ENCODE measurements at regions not wholly inside any gene's neighbourhood (a gene's known extent, or its start where the extent isn't known, plus 50 kb on each side); places are given as distances from the start of the nearest gene placed in this dataset.

GRCh38 chr3:70568626-70569025 lies 256.2 kb upstream of the MDFIC2 start:
- Histone ChIP-seq H2AFZ (ENCODE audit: low read length) (no peak overlapping the region), H3K9ac (ENCODE audit: low read length) (no peak overlapping the region), H3K9me2 (ENCODE audit: low read depth, low read length) (no peaks in the 10 kb centered on the region), H3K27me3 (ENCODE audit: insufficient read depth, low read length) (no peaks in the 10 kb centered on the region), H3K27ac (ENCODE audit: low read depth, low read length, poor library complexity, severe bottlenecking) (no peak overlapping the region), H3F3A (ENCODE audit: insufficient read depth, low read length) (no peaks in the 10 kb centered on the region), H3K79me2 (ENCODE audit: insufficient read depth, low read length) (no peaks in the 10 kb centered on the region), H3K4me3 (ENCODE audit: low read depth, low read length, poor library complexity, severe bottlenecking) (no peak overlapping the region), H3K4me1 (ENCODE audit: insufficient read depth, low read length, severe bottlenecking) (no peaks in the 10 kb centered on the region), H3K4me2 (ENCODE audit: low read length) (no peak overlapping the region), H3K9me3 (ENCODE audit: low read length) (no peaks in the 10 kb centered on the region), H4K20me1 (ENCODE audit: insufficient read depth, low read length) (no peaks in the 10 kb centered on the region), H3K36me3 (ENCODE audit: insufficient read depth, low read length) (no peaks in the 10 kb centered on the region)
- TF ChIP-seq EZH2 (IDR thresholded peaks at IDR 0.05; ENCODE audit: borderline replicate concordance, low read length): no peak
- no peak for TF ChIP-seq CTCF (IDR thresholded peaks at IDR 0.05; ENCODE audit: low read length)

GRCh38 chr3:70565861-70566260 lies 253.4 kb upstream of the MDFIC2 start:
- H3K79me2 ChIP-seq (ENCODE audit: insufficient read depth, low read length): no peaks in the 10 kb centered on the region
- TF ChIP-seq EZH2 (IDR thresholded peaks at IDR 0.05; ENCODE audit: borderline replicate concordance, low read length) (no peak), CTCF (IDR thresholded peaks at IDR 0.05; ENCODE audit: low read length) (no peak)
- no peaks in the 10 kb centered on the region for H3F3A ChIP-seq (ENCODE audit: insufficient read depth, low read length)
- H3K9ac ChIP-seq (ENCODE audit: low read length): no peak overlapping the region
- no peaks in the 10 kb centered on the region for H3K9me2 ChIP-seq (ENCODE audit: low read depth, low read length)
- no peak overlapping the region for H3K4me3 ChIP-seq (ENCODE audit: low read depth, low read length, poor library complexity, severe bottlenecking)
- H3K27me3 ChIP-seq (ENCODE audit: insufficient read depth, low read length): no peaks in the 10 kb centered on the region
- H3K4me2 ChIP-seq (ENCODE audit: low read length): no peak overlapping the region
- no peak overlapping the region for H3K27ac ChIP-seq (ENCODE audit: low read depth, low read length, poor library complexity, severe bottlenecking)
- H3K9me3 ChIP-seq (ENCODE audit: low read length): no peaks in the 10 kb centered on the region
- H4K20me1 ChIP-seq (ENCODE audit: insufficient read depth, low read length): no peaks in the 10 kb centered on the region
- H3K36me3 ChIP-seq (ENCODE audit: insufficient read depth, low read length): no peaks in the 10 kb centered on the region
- H3K4me1 ChIP-seq (ENCODE audit: insufficient read depth, low read length, severe bottlenecking): no peaks in the 10 kb centered on the region
- H2AFZ ChIP-seq (ENCODE audit: low read length): no peak overlapping the region

- H3K9ac ChIP-seq (ENCODE audit: low read length): no peak overlapping the region
- H3K4me3 ChIP-seq (ENCODE audit: low read depth, low read length, poor library complexity, severe bottlenecking): no peak overlapping the region
- H3F3A ChIP-seq (ENCODE audit: insufficient read depth, low read length): no peaks in the 10 kb centered on the region
- H3K4me2 ChIP-seq (ENCODE audit: low read length): no peak overlapping the region
- H2AFZ ChIP-seq (ENCODE audit: low read length): no peak overlapping the region
- H4K20me1 ChIP-seq (ENCODE audit: insufficient read depth, low read length): no peaks in the 10 kb centered on the region
- H3K36me3 ChIP-seq (ENCODE audit: insufficient read depth, low read length): no peaks in the 10 kb centered on the region
- no peak overlapping the region for H3K27ac ChIP-seq (ENCODE audit: low read depth, low read length, poor library complexity, severe bottlenecking)
- no peaks in the 10 kb centered on the region for H3K27me3 ChIP-seq (ENCODE audit: insufficient read depth, low read length)
- no peaks in the 10 kb centered on the region for H3K9me3 ChIP-seq (ENCODE audit: low read length)
- H3K4me1 ChIP-seq (ENCODE audit: insufficient read depth, low read length, severe bottlenecking): no peaks in the 10 kb centered on the region
- H3K79me2 ChIP-seq (ENCODE audit: insufficient read depth, low read length): no peaks in the 10 kb centered on the region
- no peaks in the 10 kb centered on the region for H3K9me2 ChIP-seq (ENCODE audit: low read depth, low read length)
- no peak for TF ChIP-seq EZH2 (IDR thresholded peaks at IDR 0.05; ENCODE audit: borderline replicate concordance, low read length)
- TF ChIP-seq CTCF (IDR thresholded peaks at IDR 0.05; ENCODE audit: low read length): no peak
Measured at GRCh38 chr3:70564552-70564951, 252.1 kb upstream of the MDFIC2 start.

Data from OCI-LY1 (cell line).